HCT116 (cell line): ENCODE measurements at regions not wholly inside any gene's neighbourhood (a gene's known extent, or its start where the extent isn't known, plus 50 kb on each side); places are given as distances from the start of the nearest gene placed in this dataset.

Experiments
- EZH2 ChIP-seq: fragments of 200-600 bp; sonication (generic); IDR thresholded peaks from 2 replicates; pipeline ENCODE4 v1.6.1; 2017; ENCODE audit warnings: antibody characterized with exemption, mixed run types
- POLR2A ChIP-seq: IDR thresholded peaks from 2 replicates; pipeline ENCODE4 v1.7.0; 2011; ENCODE audit warnings: borderline replicate concordance; ENCODE audit not compliant: insufficient read depth, insufficient read length; ENCODE audit errors: extremely low read depth
- POLR2AphosphoS5 ChIP-seq: IDR thresholded peaks from 2 replicates; pipeline ENCODE4 v1.6.1; 2011; ENCODE audit warnings: mild to moderate bottlenecking, low read depth, low read length, moderate library complexity
- RAD21 ChIP-seq: IDR thresholded peaks from 2 replicates; pipeline ENCODE4 v1.6.1; 2012; ENCODE audit warnings: low read depth, mild to moderate bottlenecking
- SRF ChIP-seq: IDR thresholded peaks from 2 replicates; pipeline ENCODE4 v1.6.1; 2012; ENCODE audit warnings: low read depth
- TCF7L2 ChIP-seq: IDR thresholded peaks from 2 replicates; pipeline ENCODE4 v1.7.0; 2011; ENCODE audit warnings: borderline replicate concordance, inconsistent platforms; ENCODE audit not compliant: insufficient read depth, insufficient read length; ENCODE audit errors: extremely low read depth
- YY1 ChIP-seq: IDR thresholded peaks from 2 replicates; pipeline ENCODE4 v1.6.1; 2011; ENCODE audit warnings: low read length, low read depth, moderate library complexity, mild to moderate bottlenecking; ENCODE audit not compliant: insufficient replicate concordance; ENCODE audit errors: extremely low read depth
- TF ChIP-seq, protein P1 (sequence below): IDR thresholded peaks from 2 replicates; pipeline ENCODE4 v1.6.1; 2012; ENCODE audit warnings: low read depth
- TF ChIP-seq, protein P2 (sequence below), 3 experiments: fragments of 200-600 bp in 1 of 3; sonication (generic) in 1 of 3; IDR thresholded peaks in 2 of 3; conservative IDR thresholded peaks in 1 of 3; 2 replicates each; pipeline ENCODE4 v1.5.1; 2012 to 2017; ENCODE audit warnings: low read depth in 2 of 3, low read length in 2 of 3, antibody characterized with exemption in 1 of 3, borderline replicate concordance in 1 of 3, control low read depth in 1 of 3, mild to moderate bottlenecking in 1 of 3, mixed read lengths in 1 of 3, mixed run types in 1 of 3, moderate library complexity in 1 of 3; ENCODE audit not compliant: insufficient read depth in 1 of 3

GRCh38 chr6:3593161-3593560 is 136.3 kb upstream of the SLC22A23 start:
- no peak for TF ChIP-seq POLR2AphosphoS5
- TF ChIP-seq, protein P1, sequence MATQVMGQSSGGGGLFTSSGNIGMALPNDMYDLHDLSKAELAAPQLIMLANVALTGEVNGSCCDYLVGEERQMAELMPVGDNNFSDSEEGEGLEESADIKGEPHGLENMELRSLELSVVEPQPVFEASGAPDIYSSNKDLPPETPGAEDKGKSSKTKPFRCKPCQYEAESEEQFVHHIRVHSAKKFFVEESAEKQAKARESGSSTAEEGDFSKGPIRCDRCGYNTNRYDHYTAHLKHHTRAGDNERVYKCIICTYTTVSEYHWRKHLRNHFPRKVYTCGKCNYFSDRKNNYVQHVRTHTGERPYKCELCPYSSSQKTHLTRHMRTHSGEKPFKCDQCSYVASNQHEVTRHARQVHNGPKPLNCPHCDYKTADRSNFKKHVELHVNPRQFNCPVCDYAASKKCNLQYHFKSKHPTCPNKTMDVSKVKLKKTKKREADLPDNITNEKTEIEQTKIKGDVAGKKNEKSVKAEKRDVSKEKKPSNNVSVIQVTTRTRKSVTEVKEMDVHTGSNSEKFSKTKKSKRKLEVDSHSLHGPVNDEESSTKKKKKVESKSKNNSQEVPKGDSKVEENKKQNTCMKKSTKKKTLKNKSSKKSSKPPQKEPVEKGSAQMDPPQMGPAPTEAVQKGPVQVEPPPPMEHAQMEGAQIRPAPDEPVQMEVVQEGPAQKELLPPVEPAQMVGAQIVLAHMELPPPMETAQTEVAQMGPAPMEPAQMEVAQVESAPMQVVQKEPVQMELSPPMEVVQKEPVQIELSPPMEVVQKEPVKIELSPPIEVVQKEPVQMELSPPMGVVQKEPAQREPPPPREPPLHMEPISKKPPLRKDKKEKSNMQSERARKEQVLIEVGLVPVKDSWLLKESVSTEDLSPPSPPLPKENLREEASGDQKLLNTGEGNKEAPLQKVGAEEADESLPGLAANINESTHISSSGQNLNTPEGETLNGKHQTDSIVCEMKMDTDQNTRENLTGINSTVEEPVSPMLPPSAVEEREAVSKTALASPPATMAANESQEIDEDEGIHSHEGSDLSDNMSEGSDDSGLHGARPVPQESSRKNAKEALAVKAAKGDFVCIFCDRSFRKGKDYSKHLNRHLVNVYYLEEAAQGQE = no peak
- TF ChIP-seq, protein P2, sequence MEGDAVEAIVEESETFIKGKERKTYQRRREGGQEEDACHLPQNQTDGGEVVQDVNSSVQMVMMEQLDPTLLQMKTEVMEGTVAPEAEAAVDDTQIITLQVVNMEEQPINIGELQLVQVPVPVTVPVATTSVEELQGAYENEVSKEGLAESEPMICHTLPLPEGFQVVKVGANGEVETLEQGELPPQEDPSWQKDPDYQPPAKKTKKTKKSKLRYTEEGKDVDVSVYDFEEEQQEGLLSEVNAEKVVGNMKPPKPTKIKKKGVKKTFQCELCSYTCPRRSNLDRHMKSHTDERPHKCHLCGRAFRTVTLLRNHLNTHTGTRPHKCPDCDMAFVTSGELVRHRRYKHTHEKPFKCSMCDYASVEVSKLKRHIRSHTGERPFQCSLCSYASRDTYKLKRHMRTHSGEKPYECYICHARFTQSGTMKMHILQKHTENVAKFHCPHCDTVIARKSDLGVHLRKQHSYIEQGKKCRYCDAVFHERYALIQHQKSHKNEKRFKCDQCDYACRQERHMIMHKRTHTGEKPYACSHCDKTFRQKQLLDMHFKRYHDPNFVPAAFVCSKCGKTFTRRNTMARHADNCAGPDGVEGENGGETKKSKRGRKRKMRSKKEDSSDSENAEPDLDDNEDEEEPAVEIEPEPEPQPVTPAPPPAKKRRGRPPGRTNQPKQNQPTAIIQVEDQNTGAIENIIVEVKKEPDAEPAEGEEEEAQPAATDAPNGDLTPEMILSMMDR (IDR thresholded peaks at IDR 0.05 in 2 of 3, conservative IDR thresholded peaks at IDR 0.05 in 1 of 3; ENCODE audit: borderline replicate concordance in 1 of 3, insufficient read depth in 1 of 3, low read depth in 2 of 3, low read length in 2 of 3) = no peak
- TF ChIP-seq RAD21 = no peak
- no peak for TF ChIP-seq TCF7L2
- no peak for TF ChIP-seq POLR2A
- TF ChIP-seq YY1 = no peak
- TF ChIP-seq EZH2 = no peak
- no peak for TF ChIP-seq SRF
